ENCODE measurements at regions not wholly inside any gene's neighbourhood (a gene's known extent, or its start where the extent isn't known, plus 50 kb on each side); places are given as distances from the start of the nearest gene placed in this dataset.

DNA sequence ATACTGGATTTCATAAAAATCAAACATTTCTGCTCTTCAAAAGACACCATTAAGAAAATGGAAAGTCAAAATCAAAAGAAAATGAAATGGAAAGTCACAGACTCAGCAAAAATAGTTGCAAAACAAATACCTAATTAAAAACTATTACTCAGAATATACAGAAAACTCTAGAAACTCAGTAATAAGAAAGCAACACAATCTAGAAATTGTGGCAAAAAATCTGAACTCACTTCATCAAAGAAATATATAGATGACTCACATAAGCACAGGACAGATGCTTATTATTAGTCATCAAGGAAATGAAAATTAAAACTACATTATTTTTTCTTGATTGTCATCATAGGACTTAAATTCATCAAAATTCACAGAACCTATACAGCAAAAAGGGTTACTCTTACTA, 430.0 kb downstream of the SHQ1 start:
- TF ChIP-seq, protein P1, sequence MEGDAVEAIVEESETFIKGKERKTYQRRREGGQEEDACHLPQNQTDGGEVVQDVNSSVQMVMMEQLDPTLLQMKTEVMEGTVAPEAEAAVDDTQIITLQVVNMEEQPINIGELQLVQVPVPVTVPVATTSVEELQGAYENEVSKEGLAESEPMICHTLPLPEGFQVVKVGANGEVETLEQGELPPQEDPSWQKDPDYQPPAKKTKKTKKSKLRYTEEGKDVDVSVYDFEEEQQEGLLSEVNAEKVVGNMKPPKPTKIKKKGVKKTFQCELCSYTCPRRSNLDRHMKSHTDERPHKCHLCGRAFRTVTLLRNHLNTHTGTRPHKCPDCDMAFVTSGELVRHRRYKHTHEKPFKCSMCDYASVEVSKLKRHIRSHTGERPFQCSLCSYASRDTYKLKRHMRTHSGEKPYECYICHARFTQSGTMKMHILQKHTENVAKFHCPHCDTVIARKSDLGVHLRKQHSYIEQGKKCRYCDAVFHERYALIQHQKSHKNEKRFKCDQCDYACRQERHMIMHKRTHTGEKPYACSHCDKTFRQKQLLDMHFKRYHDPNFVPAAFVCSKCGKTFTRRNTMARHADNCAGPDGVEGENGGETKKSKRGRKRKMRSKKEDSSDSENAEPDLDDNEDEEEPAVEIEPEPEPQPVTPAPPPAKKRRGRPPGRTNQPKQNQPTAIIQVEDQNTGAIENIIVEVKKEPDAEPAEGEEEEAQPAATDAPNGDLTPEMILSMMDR (IDR thresholded peaks at IDR 0.05; ENCODE audit: low read length): no peak
- TF ChIP-seq EZH2 (optimal IDR thresholded peaks at IDR 0.05; ENCODE audit: low read depth, low read length): no peak
- TF ChIP-seq EZH2phosphoT487 (IDR thresholded peaks at IDR 0.05; ENCODE audit: low read length): no peak
